Adrenal gland (tissue), 9 donors: ENCODE measurements at regions not wholly inside any gene's neighbourhood (a gene's known extent, or its start where the extent isn't known, plus 50 kb on each side); places are given as distances from the start of the nearest gene placed in this dataset.

ENCODE experiments used
- DNase-seq, 7 donors: peaks; one replicate each; pipeline ENCODE4 v3.0.0-alpha.2; 2019 to 2020
- H3K27ac ChIP-seq, 5 donors: fragments of 200-600 bp; sonication (generic) in 4 of 5; 1 replicate in 3 of 5; 2 replicates in 2 of 5; pipeline versions ENCODE4 v1.5.1 to v1.8.0; 2016 to 2020; ENCODE audit warnings: mild to moderate bottlenecking in 1 of 5
- H3K27me3 ChIP-seq: fragments of 200-600 bp; 2 replicates; pipeline ENCODE4 v1.8.0; 2021
- H3K36me3 ChIP-seq, 2 donors: fragments of 200-600 bp; replicated peaks in 1 of 2; 1 replicate in 1 of 2; 2 replicates in 1 of 2; pipeline versions ENCODE4 v1.5.1 to v1.8.0; 2018 to 2022
- H3K4me1 ChIP-seq, 2 donors: fragments of 200-600 bp; replicated peaks in 1 of 2; 1 replicate in 1 of 2; 2 replicates in 1 of 2; pipeline versions ENCODE4 v1.5.1 to v1.8.0; 2018 to 2021
- H3K4me3 ChIP-seq, 4 donors: fragments of 200-600 bp; sonication (generic) in 3 of 4; one replicate each; pipeline ENCODE4 v1.5.1; 2016 to 2018
- H3K9me3 ChIP-seq, 3 donors: fragments of 200-600 bp; sonication (generic) in 1 of 3; replicated peaks in 1 of 3; 1 replicate in 2 of 3; 2 replicates in 1 of 3; pipeline versions ENCODE4 v1.5.1 to v1.8.0; 2016 to 2021
- CTCF ChIP-seq, 6 experiments: fragments of 450-650 bp in 4 of 6; fragments of 200-600 bp in 2 of 6; sonication (generic) in 1 of 6; IDR thresholded peaks; 1 replicate in 5 of 6; 2 replicates in 1 of 6; pipeline versions ENCODE4 v1.5.1 to v1.8.0; 2016 to 2021; ENCODE audit warnings: antibody characterized with exemption in 6 of 6, mild to moderate bottlenecking in 2 of 6, moderate library complexity in 1 of 6
- POLR2A ChIP-seq, 2 donors: fragments of 450-650 bp; IDR thresholded peaks; one replicate each; pipeline ENCODE4 v1.6.1; 2017; ENCODE audit warnings: antibody characterized with exemption in 2 of 2, mild to moderate bottlenecking in 2 of 2, moderate library complexity in 1 of 2
- WGBS, 4 donors: extraction: QIAGEN DNeasy Blood & Tissue Kit in 2 of 4; methylation state at CpG; one replicate each; pipeline versions ENCODE4 v1.1.5 to v1.1.7; 2013 to 2017; 5-methylcytosine and 5-hydroxymethylcytosine counted together
- intact Hi-C, 2 donors: fragments of 100-400 bp; cut with DNase I; formaldehyde crosslinking; loops; one replicate each; pipeline versions ENCODE4 v1.14.1 to v1.15.0; 2022 to 2023
- donor health status: healthy with polysubstance abuse.
- donor health status: Bipolar disorder and iron deficiency.
- donor health status: DM: yes; HTN: yes; CAD: no.
- donor health status: DM: no; HTN: no; CAD: no.
- donor health status: DM: no; HTN: no; CAD: no.

- Histone ChIP-seq H3K27ac (no peak overlapping the region), H3K4me3 (no peak overlapping the region), H3K27me3 (no peaks in the 10 kb centered on the region), H3K9me3 (no peaks in the 10 kb centered on the region), H3K4me1 (no peaks in the 10 kb centered on the region), H3K36me3 (no peaks in the 10 kb centered on the region)
- 29 to 64% (median 59%) methylated on average over 2 of the region's 2 CpGs for WGBS, 4 donors
- no peak for TF ChIP-seq CTCF (IDR thresholded peaks at IDR 0.05)
- no peak for TF ChIP-seq POLR2A (IDR thresholded peaks at IDR 0.05)
- intact Hi-C loops, result no loop called here
- no peak for DNase-seq
These were observed 118.0 kb upstream of the RPL34 start for GRCh38 chr4:108502356-108502755.

- no peaks in the 10 kb centered on the region for H3K36me3 ChIP-seq
- no peaks in the 10 kb centered on the region for H3K4me1 ChIP-seq
- peaks cover 0 to 6% (median 1%) of the 10 kb centered on the region in 3 donors for H3K9me3 ChIP-seq
- 60 to 69% (median 65%) methylated on average over 3 of the region's 3 CpGs for WGBS, 4 donors
- DNase-seq, result no peak
- intact Hi-C loops, result no loop called here
- TF ChIP-seq POLR2A (IDR thresholded peaks at IDR 0.05) (no peak), CTCF (IDR thresholded peaks at IDR 0.05) (no peak)
- H3K27ac ChIP-seq, result no peak overlapping the region
- H3K4me3 ChIP-seq, result no peak overlapping the region
- H3K27me3 ChIP-seq, result no peaks in the 10 kb centered on the region
These were observed 121.5 kb upstream of the RPL34 start for GRCh38 chr4:108498925-108499324.

- H3K4me1 ChIP-seq, result no peaks in the 10 kb centered on the region
- intact Hi-C loops, result no loop called here
- TF ChIP-seq POLR2A (IDR thresholded peaks at IDR 0.05) (no peak), CTCF (IDR thresholded peaks at IDR 0.05) (no peak)
- no peak overlapping the region for H3K27ac ChIP-seq
- no peak for DNase-seq
- H3K9me3 ChIP-seq, result peaks cover 0 to 12% (median 5%) of the 10 kb centered on the region in 3 donors
- H3K4me3 ChIP-seq, result no peak overlapping the region
- no peaks in the 10 kb centered on the region for H3K27me3 ChIP-seq
- no peaks in the 10 kb centered on the region for H3K36me3 ChIP-seq
These were observed 126.8 kb upstream of the RPL34 start for GRCh38 chr4:108493596-108493931.

- Histone ChIP-seq H3K27me3 (no peaks in the 10 kb centered on the region), H3K4me3 (no peak overlapping the region), H3K36me3 (no peaks in the 10 kb centered on the region), H3K4me1 (no peaks in the 10 kb centered on the region), H3K9me3 (peaks cover 0 to 12% (median 5%) of the 10 kb centered on the region in 3 donors), H3K27ac (no peak overlapping the region)
- 58 to 83% (median 66%) methylated on average over 1 to 4 of the region's 4 CpGs for WGBS, 4 donors
- peak in 3 of 7 donors; percentile 16 to 31 (median 29) for DNase-seq
- TF ChIP-seq POLR2A (IDR thresholded peaks at IDR 0.05) (no peak), CTCF (IDR thresholded peaks at IDR 0.05) (peak in 3 of 6 experiments; percentile 5 to 43 (median 25))
- intact Hi-C loops, result no loop called here
These were observed 127.4 kb upstream of the RPL34 start for GRCh38 chr4:108492816-108493595.
